Left renal pelvis (tissue), 4 donors: ENCODE measurements at regions not wholly inside any gene's neighbourhood (a gene's known extent, or its start where the extent isn't known, plus 50 kb on each side); places are given as distances from the start of the nearest gene placed in this dataset.

Experiments
- DNase-seq, 4 donors: peaks; one replicate each; pipeline ENCODE4 v3.0.0-alpha.2; 2013; ENCODE audit warnings: low read depth in 4 of 4, low spot score in 3 of 4

DNA sequence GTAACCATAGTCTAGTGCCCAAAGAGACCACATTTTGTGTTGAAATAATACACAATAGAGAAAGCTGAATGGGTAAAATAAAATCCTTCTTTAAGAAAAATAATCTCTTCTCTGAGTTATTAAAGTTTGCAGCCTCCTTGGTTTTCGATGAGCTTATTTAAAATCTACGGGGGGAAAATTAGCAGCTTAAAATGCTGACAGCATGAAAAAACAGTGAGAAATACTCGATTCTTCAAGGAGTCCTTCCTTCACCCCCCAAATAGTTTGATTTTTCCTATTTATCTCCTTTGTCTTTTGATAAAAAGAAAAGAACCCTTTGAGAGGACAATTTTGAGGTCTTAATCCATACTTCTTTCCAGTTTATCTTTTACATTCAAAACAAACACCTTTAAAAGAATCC is 394.0 kb upstream of the B3GALT2 start:
- no peak for DNase-seq

GRCh38 chr1:193579323-193579722 is 392.9 kb upstream of the B3GALT2 start:
- DNase-seq, result no peak

GRCh38 chr1:193574913-193575312 is 388.5 kb upstream of the B3GALT2 start:
- DNase-seq, result no peak

- no peak for DNase-seq
Measured at GRCh38 chr1:193569983-193570269, 383.5 kb upstream of the B3GALT2 start.

GRCh38 chr1:193569096-193569982 is 382.9 kb upstream of the B3GALT2 start:
- DNase-seq, result no peak

DNA sequence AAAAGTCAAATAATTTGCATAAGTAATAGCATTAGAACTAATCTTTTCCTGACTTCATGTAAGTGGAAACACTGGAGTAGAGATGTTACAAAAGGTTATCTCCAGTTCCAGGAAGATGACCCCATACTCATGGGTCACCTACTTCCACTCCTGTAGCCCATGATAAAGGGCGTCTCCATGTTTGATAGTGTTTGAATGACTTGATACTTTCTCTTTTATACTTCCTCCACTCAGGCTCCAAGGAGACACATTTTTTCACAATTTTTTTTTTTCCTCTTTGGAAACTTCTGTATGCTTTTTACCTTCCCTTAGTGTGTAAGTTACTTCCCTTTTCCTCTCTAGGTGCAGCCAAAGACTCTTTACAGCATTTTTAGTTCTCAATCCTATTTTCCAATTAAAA is 382.1 kb upstream of the B3GALT2 start:
- no peak for DNase-seq

DNA sequence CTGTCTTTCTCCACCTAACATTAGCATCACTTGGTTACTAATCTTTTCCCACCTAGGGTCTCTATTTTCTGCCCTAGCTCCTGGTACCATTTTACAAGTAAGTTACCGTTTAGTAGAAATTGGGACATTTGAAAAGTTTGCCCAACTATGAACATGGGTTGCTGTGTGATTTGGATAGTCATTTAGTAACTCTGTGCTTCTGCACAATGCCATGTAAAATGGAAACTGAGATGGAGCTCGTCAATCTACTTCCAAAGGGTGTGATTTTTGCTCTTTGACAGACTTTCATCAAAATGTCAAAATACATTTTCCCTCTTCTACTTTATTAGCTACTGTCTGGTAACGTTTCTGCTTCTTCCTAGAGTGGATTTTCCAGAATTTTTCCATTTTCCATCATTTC is 381.5 kb upstream of the B3GALT2 start:
- no peak for DNase-seq

DNA sequence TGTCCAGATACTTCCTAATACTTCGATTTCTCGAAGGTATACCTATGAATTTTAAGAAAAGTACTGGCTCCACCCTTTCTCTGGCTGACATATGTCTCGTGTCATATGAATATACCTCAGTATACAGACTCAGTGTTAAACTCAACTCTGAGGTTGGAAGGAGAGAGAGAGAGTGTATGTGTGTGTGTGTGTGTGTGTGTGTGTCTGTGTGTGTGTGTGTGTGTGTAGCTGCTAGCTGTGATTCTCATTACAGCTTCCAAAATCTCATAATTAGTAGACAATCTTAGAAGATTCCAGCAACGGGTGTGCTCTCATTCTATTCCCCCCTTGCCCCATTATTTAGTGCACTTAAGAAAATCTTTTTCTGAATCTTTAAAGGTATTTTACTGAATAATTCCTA is 380.3 kb upstream of the B3GALT2 start:
- no peak for DNase-seq

- no peak for DNase-seq
Measured at GRCh38 chr1:193565971-193566577, 379.7 kb upstream of the B3GALT2 start.

- no peak for DNase-seq
Measured at GRCh38 chr1:193562121-193562520, 375.7 kb upstream of the B3GALT2 start.

- no peak for DNase-seq
Measured at GRCh38 chr1:193558491-193559028, 372.1 kb upstream of the B3GALT2 start.

- DNase-seq, result no peak
Measured at GRCh38 chr1:193555662-193556441, 369.4 kb upstream of the B3GALT2 start.

DNA sequence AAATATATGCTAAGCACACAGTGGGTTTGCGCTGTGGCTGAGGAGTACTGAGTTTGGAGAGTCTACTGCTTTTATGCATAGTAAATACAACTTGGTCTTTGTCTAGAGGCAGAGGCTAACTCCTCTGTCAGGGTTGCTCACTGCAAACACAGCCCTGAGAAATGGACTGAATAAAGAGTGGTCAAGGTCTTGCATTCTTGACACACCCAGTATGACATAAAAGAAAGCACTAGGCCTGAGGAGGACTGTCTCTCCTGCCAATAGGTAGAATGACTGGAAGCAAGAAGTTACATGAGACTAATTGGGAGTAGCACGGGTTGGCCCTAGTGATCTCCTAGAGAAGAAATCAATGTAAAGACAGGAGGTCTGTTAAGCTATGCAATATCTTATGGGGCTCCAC is 367.2 kb upstream of the B3GALT2 start:
- DNase-seq, result no peak

DNA sequence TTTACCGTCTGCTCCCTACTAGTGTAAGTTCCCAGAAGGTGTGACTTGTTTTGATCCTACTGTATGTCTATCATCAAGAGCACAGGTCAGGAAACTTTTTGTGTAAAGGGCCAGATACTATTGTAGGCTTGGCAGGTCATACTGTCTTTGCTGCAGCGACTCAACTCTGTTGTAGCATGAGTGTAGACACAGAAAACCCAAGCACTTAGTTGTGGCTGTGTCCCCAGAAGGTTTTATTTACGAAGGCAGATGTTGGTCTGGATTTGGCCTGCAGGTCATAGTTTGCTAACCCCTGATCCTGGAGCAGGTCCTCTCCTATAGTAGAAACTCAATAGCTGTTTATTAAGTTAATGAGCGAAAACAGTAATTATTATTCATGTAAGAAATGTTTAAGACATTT is 365.9 kb upstream of the B3GALT2 start:
- no peak for DNase-seq

DNA sequence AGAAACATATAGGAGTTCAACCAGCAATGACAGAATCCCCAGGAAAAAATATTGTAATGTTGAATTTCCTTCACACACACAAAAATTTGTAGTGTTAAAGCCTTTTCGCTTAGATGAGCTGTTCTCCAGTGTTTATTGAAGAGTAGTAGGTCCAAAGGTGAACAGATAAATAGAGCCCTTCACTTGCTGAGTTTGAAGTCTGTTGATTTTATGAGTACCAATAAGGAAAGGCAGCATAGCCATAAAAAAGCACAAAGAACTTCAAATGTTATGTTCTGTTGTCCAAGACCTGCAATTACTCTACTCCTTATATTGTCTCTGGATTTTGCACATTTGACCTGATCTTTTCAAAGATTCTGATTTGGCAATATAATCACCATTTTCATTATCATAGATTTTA is 362.7 kb upstream of the B3GALT2 start:
- no peak for DNase-seq

DNA sequence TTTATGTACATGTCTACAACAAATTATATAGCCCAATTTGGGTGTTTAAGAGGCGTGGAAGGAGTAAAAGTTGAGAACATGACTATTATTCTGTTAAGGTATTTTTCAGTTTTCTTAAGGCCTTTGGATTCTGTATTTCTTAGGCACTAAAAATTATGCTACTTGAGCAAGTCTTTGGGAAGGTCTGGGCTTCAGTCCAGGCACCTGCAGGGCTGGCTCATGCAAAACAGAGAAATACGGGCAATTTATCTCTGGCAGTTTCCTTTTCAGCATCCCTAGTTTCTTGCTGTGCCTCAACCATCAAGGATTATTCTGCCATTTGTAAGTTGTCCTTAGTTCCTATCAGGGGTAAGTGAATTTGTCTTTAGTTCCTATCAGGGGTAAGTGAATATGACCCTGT is 358.8 kb upstream of the B3GALT2 start:
- no peak for DNase-seq

DNA sequence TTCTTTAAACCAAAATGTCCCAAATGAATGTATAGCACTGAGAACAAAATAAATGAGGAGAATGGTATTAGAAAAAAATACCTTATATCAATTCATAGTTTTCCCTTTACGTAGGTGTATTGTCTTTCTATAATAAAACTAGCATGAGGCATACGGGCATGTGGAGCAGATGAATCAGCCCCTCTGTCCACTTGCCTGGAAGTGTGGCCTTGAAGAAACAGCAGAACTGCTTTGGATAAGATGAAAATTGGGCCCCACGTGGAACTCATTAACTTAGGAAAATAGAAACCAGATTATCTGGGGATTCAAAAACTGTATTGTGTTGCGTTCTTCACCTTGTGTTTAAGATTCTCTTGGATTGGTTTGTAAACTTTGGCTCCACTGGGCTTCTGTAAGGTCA is 356.8 kb upstream of the B3GALT2 start:
- no peak for DNase-seq

GRCh38 chr1:193542690-193543089 is 356.3 kb upstream of the B3GALT2 start:
- no peak for DNase-seq

- DNase-seq, result no peak
Measured at GRCh38 chr1:193540511-193540910, 354.1 kb upstream of the B3GALT2 start.

GRCh38 chr1:193539731-193540459 is 353.5 kb upstream of the B3GALT2 start:
- no peak for DNase-seq

GRCh38 chr1:193538680-193539079 is 352.3 kb upstream of the B3GALT2 start:
- DNase-seq, result no peak
